ENCODE measurements at regions not wholly inside any gene's neighbourhood (a gene's known extent, or its start where the extent isn't known, plus 50 kb on each side); places are given as distances from the start of the nearest gene placed in this dataset.

GRCh38 chr3:187995667-187996066, 158.3 kb upstream of the LPP start:
- TF ChIP-seq POLR2A (IDR thresholded peaks at IDR 0.05) (no peak), CTCF (IDR thresholded peaks at IDR 0.05 in 4 of 5, conservative IDR thresholded peaks at IDR 0.05 in 1 of 5) (no peak)

Measured in gastrocnemius medialis (tissue), 4 donors.